ENCODE measurements at regions not wholly inside any gene's neighbourhood (a gene's known extent, or its start where the extent isn't known, plus 50 kb on each side); places are given as distances from the start of the nearest gene placed in this dataset.

DNA sequence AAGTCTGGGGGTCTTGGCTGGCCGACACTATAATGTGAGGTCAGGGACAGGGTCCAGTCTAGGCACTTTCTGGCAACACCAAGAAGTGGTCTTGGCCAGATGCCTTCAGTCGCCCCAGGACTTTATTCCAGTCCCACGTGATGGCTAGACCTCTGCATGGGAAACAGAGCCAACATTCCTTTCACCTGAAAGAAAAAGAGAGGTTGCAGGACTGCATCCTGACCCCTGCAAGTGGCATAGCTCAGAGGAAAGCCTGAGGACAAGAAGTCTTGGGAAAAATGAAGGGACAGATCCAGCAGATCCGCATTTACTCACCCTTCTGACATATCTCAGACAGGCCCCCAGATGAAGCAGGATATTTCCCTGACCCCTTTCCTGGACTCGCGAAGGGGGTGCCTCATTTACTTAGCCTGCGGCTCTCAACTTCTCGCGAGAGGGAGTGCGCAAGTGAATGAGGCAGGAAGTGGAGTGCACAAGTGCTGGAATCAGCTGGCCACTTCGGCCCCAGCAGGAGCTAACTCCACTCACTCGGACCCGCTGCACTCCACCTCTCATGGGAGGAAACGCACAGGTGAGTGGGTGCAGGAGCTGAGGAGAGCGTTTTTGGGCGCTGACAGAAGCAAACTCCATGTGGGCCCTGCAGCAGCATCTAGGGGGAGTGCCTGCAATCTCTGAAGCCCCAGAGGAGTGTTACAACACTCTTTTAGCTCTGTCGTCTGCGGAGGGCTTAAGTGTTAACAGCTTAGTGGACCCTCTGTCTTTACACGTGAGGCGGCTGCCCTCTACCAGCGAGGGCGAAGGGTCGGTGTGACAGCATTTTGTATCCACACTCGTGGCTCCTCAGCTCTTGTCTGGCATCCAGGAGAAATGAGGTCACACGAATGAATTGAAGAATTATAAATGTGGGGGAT, 916.2 kb upstream of the GHITM start:
- TF ChIP-seq, protein P1, sequence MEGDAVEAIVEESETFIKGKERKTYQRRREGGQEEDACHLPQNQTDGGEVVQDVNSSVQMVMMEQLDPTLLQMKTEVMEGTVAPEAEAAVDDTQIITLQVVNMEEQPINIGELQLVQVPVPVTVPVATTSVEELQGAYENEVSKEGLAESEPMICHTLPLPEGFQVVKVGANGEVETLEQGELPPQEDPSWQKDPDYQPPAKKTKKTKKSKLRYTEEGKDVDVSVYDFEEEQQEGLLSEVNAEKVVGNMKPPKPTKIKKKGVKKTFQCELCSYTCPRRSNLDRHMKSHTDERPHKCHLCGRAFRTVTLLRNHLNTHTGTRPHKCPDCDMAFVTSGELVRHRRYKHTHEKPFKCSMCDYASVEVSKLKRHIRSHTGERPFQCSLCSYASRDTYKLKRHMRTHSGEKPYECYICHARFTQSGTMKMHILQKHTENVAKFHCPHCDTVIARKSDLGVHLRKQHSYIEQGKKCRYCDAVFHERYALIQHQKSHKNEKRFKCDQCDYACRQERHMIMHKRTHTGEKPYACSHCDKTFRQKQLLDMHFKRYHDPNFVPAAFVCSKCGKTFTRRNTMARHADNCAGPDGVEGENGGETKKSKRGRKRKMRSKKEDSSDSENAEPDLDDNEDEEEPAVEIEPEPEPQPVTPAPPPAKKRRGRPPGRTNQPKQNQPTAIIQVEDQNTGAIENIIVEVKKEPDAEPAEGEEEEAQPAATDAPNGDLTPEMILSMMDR (IDR thresholded peaks at IDR 0.05): no peak
- TF ChIP-seq POLR2A (IDR thresholded peaks at IDR 0.05): no peak
